Panc1 (cell line): ENCODE measurements at regions not wholly inside any gene's neighbourhood (a gene's known extent, or its start where the extent isn't known, plus 50 kb on each side); places are given as distances from the start of the nearest gene placed in this dataset.
"Not testable (repeated sequence)": the region's sequence is repeated elsewhere in the genome, so short reads cannot be mapped to it uniquely, and the experiment has no call there.

Experiments
- ATAC-seq: fragments of 200-7000 bp; cut with Tn5 transposase; 2 replicates; pipeline ENCODE4 v1.9.1; 2020; ENCODE audit warnings: mild to moderate bottlenecking, moderate library complexity
- BruUV-seq: library from RNA; stranded (reverse); fragments of 400-500 nt; replicated peaks from 2 replicates; lab custom pipeline; 2021; lab: Mats Ljungman, UMichigan
- CTCF ChIA-PET: fragments of 300-600 bp; sonication (Branson Sonifier 250); formaldehyde crosslinking; loops from one replicate; lab custom pipeline; 2022; ENCODE audit warnings: antibody characterized with exemption; lab: Charles Lee
- POLR2A ChIA-PET: fragments of 300-600 bp; sonication (Branson Sonifier 250); formaldehyde crosslinking; loops from one replicate; lab custom pipeline; 2022; ENCODE audit warnings: antibody characterized with exemption; lab: Charles Lee
- DNase-seq: peaks from one replicate; pipeline ENCODE4 v3.0.0-alpha.2; 2010; ENCODE audit warnings: low read depth, low spot score
- H3K27ac ChIP-seq: 2 replicates; pipeline ENCODE4 v1.5.1; 2011; ENCODE audit warnings: mild to moderate bottlenecking, low read length, inconsistent platforms
- H3K27me3 ChIP-seq: fragments of 200-500 bp; sonication (Bioruptor generic); 2 replicates; pipeline ENCODE4 v1.6.0; 2014; ENCODE audit warnings: low read length, inconsistent platforms; ENCODE audit not compliant: control insufficient read depth, insufficient read depth
- H3K36me3 ChIP-seq: fragments of 200-500 bp; sonication (Bioruptor generic); 2 replicates; pipeline ENCODE4 v1.5.1; 2014; ENCODE audit warnings: inconsistent platforms, mild to moderate bottlenecking, low read length, moderate library complexity; ENCODE audit not compliant: control insufficient read depth, insufficient read depth
- H3K4me1 ChIP-seq: 2 replicates; pipeline ENCODE4 v1.5.1; 2011; ENCODE audit warnings: inconsistent platforms, mild to moderate bottlenecking, low read length, moderate library complexity; ENCODE audit not compliant: control insufficient read depth, insufficient read depth
- H3K4me3 ChIP-seq, 2 experiments: 2 replicates each; pipeline ENCODE4 v1.5.1; 2011 to 2012; ENCODE audit warnings: low read depth in 2 of 2, low read length in 2 of 2, mild to moderate bottlenecking in 2 of 2, inconsistent platforms in 1 of 2, moderate library complexity in 1 of 2
- H3K9me3 ChIP-seq: fragments of 200-500 bp; sonication (Bioruptor generic); 2 replicates; pipeline ENCODE4 v1.5.1; 2014; ENCODE audit warnings: low read depth, mild to moderate bottlenecking, inconsistent platforms, low read length, moderate library complexity; ENCODE audit not compliant: control insufficient read depth, insufficient read depth
- CTCF ChIP-seq: fragments of 450-650 bp; IDR thresholded peaks from 2 replicates; pipeline ENCODE4 v1.5.1; 2017; ENCODE audit warnings: mild to moderate bottlenecking
- in situ Hi-C: cut with HindIII; loops from 2 replicates; pipeline ENCODE4 v1.10.0; 2016; ENCODE audit warnings: low sequenced_read_pairs, low pct_unique_long_range_greater_than_20kb
- intact Hi-C: fragments of 100-400 bp; cut with micrococcal nuclease; formaldehyde crosslinking; loops from one replicate; pipeline ENCODE4 v1.10.0; 2022; ENCODE audit not compliant: unreplicated experiment

GRCh38 chr1:83369853-83370252 is 629.1 kb downstream of the TTLL7 start:
- BruUV-seq, H3K4me3 ChIP-seq, H3K4me1 ChIP-seq, H3K9me3 ChIP-seq, ATAC-seq, intact Hi-C loops, POLR2A ChIA-PET, H3K36me3 ChIP-seq, CTCF ChIA-PET, in situ Hi-C loops, H3K27ac ChIP-seq, DNase-seq, H3K27me3 ChIP-seq: not testable (repeated sequence)

GRCh38 chr1:83365320-83365719 is 633.6 kb downstream of the TTLL7 start:
- POLR2A ChIA-PET, CTCF ChIA-PET, H3K4me3 ChIP-seq, in situ Hi-C loops, intact Hi-C loops, H3K9me3 ChIP-seq, H3K27ac ChIP-seq, DNase-seq, H3K36me3 ChIP-seq, H3K4me1 ChIP-seq, H3K27me3 ChIP-seq, BruUV-seq, ATAC-seq: not testable (repeated sequence)

- H3K4me3 ChIP-seq, BruUV-seq, CTCF ChIA-PET, H3K27me3 ChIP-seq, in situ Hi-C loops, H3K36me3 ChIP-seq, H3K27ac ChIP-seq, POLR2A ChIA-PET, ATAC-seq, intact Hi-C loops, DNase-seq, H3K4me1 ChIP-seq, H3K9me3 ChIP-seq: not testable (repeated sequence)
Measured at GRCh38 chr1:83345375-83345774, 653.6 kb downstream of the TTLL7 start.

- H3K9me3 ChIP-seq, H3K36me3 ChIP-seq, intact Hi-C loops, ATAC-seq, in situ Hi-C loops, BruUV-seq, H3K4me1 ChIP-seq, H3K27me3 ChIP-seq, H3K27ac ChIP-seq, DNase-seq, H3K4me3 ChIP-seq, CTCF ChIA-PET, POLR2A ChIA-PET: not testable (repeated sequence)
- peak; percentile 13; the same call in 1 of the 2 replicates for TF ChIP-seq CTCF
Measured at GRCh38 chr1:83343767-83344166, 655.2 kb downstream of the TTLL7 start.

GRCh38 chr1:83342995-83343394 is 655.9 kb downstream of the TTLL7 start:
- H3K36me3 ChIP-seq, H3K9me3 ChIP-seq, ATAC-seq, H3K4me3 ChIP-seq, H3K4me1 ChIP-seq, BruUV-seq, DNase-seq, H3K27me3 ChIP-seq, intact Hi-C loops, POLR2A ChIA-PET, H3K27ac ChIP-seq, in situ Hi-C loops, CTCF ChIA-PET: not testable (repeated sequence)

GRCh38 chr1:83332308-83332707 is 666.6 kb downstream of the TTLL7 start:
- H3K27ac ChIP-seq, H3K4me3 ChIP-seq, BruUV-seq, in situ Hi-C loops, H3K9me3 ChIP-seq, H3K27me3 ChIP-seq, DNase-seq, POLR2A ChIA-PET, H3K36me3 ChIP-seq, H3K4me1 ChIP-seq, CTCF ChIA-PET, intact Hi-C loops, ATAC-seq: not testable (repeated sequence)
